Fibroblast of lung (primary cell): ENCODE measurements at regions not wholly inside any gene's neighbourhood (a gene's known extent, or its start where the extent isn't known, plus 50 kb on each side); places are given as distances from the start of the nearest gene placed in this dataset.

Experiments used
- DNase-seq, 2 donors: peaks; one replicate each; pipeline versions ENCODE4 v3.0.0 to v3.0.0-alpha.2; 2010; ENCODE audit warnings: low read depth in 2 of 2
- H2AFZ ChIP-seq: 2 replicates; pipeline ENCODE4 v1.5.1; 2012; ENCODE audit warnings: low read length, control low read depth, inconsistent platforms
- H3K27ac ChIP-seq: 2 replicates; pipeline ENCODE4 v1.5.1; 2011; ENCODE audit warnings: low read length, control low read depth; ENCODE audit not compliant: insufficient read depth
- H3K27me3 ChIP-seq: 2 replicates; pipeline ENCODE4 v1.5.1; 2011; ENCODE audit warnings: mild to moderate bottlenecking, low read length; ENCODE audit not compliant: control insufficient read depth, insufficient read depth
- H3K36me3 ChIP-seq: 2 replicates; pipeline ENCODE4 v1.5.1; 2011; ENCODE audit warnings: low read length; ENCODE audit not compliant: control insufficient read depth, insufficient read depth
- H3K4me1 ChIP-seq: 2 replicates; pipeline ENCODE4 v1.5.1; 2011; ENCODE audit warnings: low read length; ENCODE audit not compliant: control insufficient read depth, insufficient read depth; ENCODE audit errors: extremely low read depth
- H3K4me2 ChIP-seq: 2 replicates; pipeline ENCODE4 v1.5.1; 2011; ENCODE audit warnings: low read length, control low read depth; ENCODE audit not compliant: insufficient read depth; ENCODE audit errors: extremely low read depth
- H3K4me3 ChIP-seq, 4 experiments: fragments of 200-600 bp in 1 of 4; sonication (generic) in 1 of 4; replicated peaks in 1 of 4; 2 replicates each; pipeline ENCODE4 v1.5.1; 2011 to 2016; ENCODE audit warnings: low read length in 4 of 4, low read depth in 3 of 4, mild to moderate bottlenecking in 3 of 4, control low read depth in 2 of 4, inconsistent platforms in 1 of 4, mixed read lengths in 1 of 4; ENCODE audit not compliant: insufficient read depth in 1 of 4; ENCODE audit errors: control extremely low read depth in 1 of 4
- H3K79me2 ChIP-seq: 2 replicates; pipeline ENCODE4 v1.5.1; 2012; ENCODE audit warnings: mild to moderate bottlenecking, low read length, inconsistent platforms; ENCODE audit not compliant: control insufficient read depth, insufficient read depth
- H3K9ac ChIP-seq: 2 replicates; pipeline ENCODE4 v1.5.1; 2011; ENCODE audit warnings: mild to moderate bottlenecking, low read length, control low read depth; ENCODE audit not compliant: insufficient read depth
- H3K9me3 ChIP-seq: 2 replicates; pipeline ENCODE4 v1.5.1; 2012; ENCODE audit warnings: low read depth, low read length; ENCODE audit not compliant: control insufficient read depth, insufficient read depth
- H4K20me1 ChIP-seq: 2 replicates; pipeline ENCODE4 v1.5.1; 2011; ENCODE audit warnings: low read length; ENCODE audit not compliant: control insufficient read depth, insufficient read depth; ENCODE audit errors: extremely low read depth
- EZH2 ChIP-seq: IDR thresholded peaks from 2 replicates; pipeline ENCODE4 v1.5.1; 2012; ENCODE audit warnings: low read length, control low read depth, mild to moderate bottlenecking; ENCODE audit errors: missing control alignments
- TF ChIP-seq, protein P1 (sequence below), 2 donors: IDR thresholded peaks in 1 of 2; conservative IDR thresholded peaks in 1 of 2; 1 replicate in 1 of 2; 2 replicates in 1 of 2; pipeline ENCODE4 v1.5.1; 2011 to 2012; ENCODE audit warnings: low read length in 2 of 2, control low read depth in 1 of 2, inconsistent platforms in 1 of 2, low read depth in 1 of 2, mild to moderate bottlenecking in 1 of 2

DNA sequence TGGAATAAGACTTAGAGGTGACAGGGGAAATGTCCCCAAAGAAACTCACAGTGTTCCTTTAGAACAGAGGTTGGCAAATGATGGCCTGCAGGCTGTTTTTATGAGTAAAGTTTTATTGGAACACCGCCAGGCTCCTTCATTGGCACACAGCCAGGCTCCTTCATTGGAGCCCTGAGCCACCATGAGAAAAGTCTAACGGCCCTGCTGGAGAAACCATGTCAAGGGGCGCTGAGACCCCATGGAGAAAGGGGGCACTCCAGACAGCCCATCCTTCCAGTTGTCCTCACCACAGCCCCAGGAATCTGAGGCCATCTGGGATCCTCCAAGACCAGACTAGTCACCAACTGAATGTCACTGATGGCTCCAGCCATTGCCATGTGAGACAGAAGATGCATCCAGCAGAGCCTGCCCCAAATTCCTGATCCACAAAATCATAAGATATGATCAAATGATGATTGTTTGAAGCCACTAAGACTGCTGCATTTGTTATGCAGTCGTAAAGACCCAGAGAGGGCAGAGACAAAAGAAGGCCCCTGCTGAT is 88.2 kb upstream of the GPR26 start:
- TF ChIP-seq, protein P1, sequence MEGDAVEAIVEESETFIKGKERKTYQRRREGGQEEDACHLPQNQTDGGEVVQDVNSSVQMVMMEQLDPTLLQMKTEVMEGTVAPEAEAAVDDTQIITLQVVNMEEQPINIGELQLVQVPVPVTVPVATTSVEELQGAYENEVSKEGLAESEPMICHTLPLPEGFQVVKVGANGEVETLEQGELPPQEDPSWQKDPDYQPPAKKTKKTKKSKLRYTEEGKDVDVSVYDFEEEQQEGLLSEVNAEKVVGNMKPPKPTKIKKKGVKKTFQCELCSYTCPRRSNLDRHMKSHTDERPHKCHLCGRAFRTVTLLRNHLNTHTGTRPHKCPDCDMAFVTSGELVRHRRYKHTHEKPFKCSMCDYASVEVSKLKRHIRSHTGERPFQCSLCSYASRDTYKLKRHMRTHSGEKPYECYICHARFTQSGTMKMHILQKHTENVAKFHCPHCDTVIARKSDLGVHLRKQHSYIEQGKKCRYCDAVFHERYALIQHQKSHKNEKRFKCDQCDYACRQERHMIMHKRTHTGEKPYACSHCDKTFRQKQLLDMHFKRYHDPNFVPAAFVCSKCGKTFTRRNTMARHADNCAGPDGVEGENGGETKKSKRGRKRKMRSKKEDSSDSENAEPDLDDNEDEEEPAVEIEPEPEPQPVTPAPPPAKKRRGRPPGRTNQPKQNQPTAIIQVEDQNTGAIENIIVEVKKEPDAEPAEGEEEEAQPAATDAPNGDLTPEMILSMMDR (conservative IDR thresholded peaks at IDR 0.05 in 1 of 2, IDR thresholded peaks at IDR 0.05 in 1 of 2; ENCODE audit: low read depth in 1 of 2, low read length in 2 of 2): no peak
- TF ChIP-seq EZH2: no peak
- Histone ChIP-seq H3K9ac (no peak overlapping the region), H4K20me1 (no peaks in the 10 kb centered on the region), H3K79me2 (no peaks in the 10 kb centered on the region), H2AFZ (no peak overlapping the region), H3K4me1 (no peaks in the 10 kb centered on the region), H3K36me3 (no peaks in the 10 kb centered on the region), H3K4me2 (no peak overlapping the region), H3K9me3 (no peaks in the 10 kb centered on the region), H3K4me3 (no peak overlapping the region), H3K27ac (no peak overlapping the region), H3K27me3 (no peaks in the 10 kb centered on the region)
- DNase-seq: no peak

DNA sequence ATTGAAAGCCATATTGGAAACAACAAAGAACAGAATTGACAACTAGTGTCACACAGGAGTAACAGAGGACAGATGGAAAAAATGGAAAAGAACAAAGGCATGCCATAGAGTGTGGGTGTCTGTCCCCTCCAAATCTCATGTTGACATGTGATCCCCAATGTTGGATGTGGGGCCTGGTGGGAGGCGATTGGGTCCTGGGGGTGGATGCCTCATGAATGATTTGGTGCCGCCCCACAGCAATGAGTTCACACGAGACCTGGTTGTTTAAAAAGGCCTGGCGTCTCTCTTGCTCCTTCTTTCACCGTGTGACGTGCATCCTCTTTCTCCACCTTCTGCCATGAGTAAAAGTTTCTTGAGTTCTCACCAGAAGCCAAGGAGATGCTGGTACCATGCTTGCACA is 87.4 kb upstream of the GPR26 start:
- DNase-seq: no peak
- H3K79me2 ChIP-seq: no peaks in the 10 kb centered on the region
- no peak overlapping the region for H3K4me3 ChIP-seq
- H3K4me2 ChIP-seq: no peak overlapping the region
- no peaks in the 10 kb centered on the region for H3K9me3 ChIP-seq
- no peaks in the 10 kb centered on the region for H3K27me3 ChIP-seq
- no peak overlapping the region for H3K9ac ChIP-seq
- no peaks in the 10 kb centered on the region for H4K20me1 ChIP-seq
- H3K4me1 ChIP-seq: no peaks in the 10 kb centered on the region
- no peaks in the 10 kb centered on the region for H3K36me3 ChIP-seq
- TF ChIP-seq, protein P1 (conservative IDR thresholded peaks at IDR 0.05 in 1 of 2, IDR thresholded peaks at IDR 0.05 in 1 of 2; ENCODE audit: low read depth in 1 of 2, low read length in 2 of 2): no peak
- TF ChIP-seq EZH2: no peak
- no peak overlapping the region for H2AFZ ChIP-seq
- no peak overlapping the region for H3K27ac ChIP-seq

- H3K9me3 ChIP-seq: no peaks in the 10 kb centered on the region
Measured at GRCh38 chr10:123579675-123580074, 86.5 kb upstream of the GPR26 start.

More at GRCh38 chr10:123579675-123580074, 86.5 kb upstream of the GPR26 start:
- Histone ChIP-seq H3K4me3 (no peak overlapping the region), H4K20me1 (no peaks in the 10 kb centered on the region), H3K36me3 (no peaks in the 10 kb centered on the region), H3K27me3 (no peaks in the 10 kb centered on the region), H2AFZ (no peak overlapping the region), H3K9ac (no peak overlapping the region), H3K4me2 (no peak overlapping the region), H3K4me1 (no peaks in the 10 kb centered on the region), H3K79me2 (no peaks in the 10 kb centered on the region), H3K27ac (no peak overlapping the region)
- no peak for DNase-seq
- TF ChIP-seq, protein P1 (conservative IDR thresholded peaks at IDR 0.05 in 1 of 2, IDR thresholded peaks at IDR 0.05 in 1 of 2; ENCODE audit: low read depth in 1 of 2, low read length in 2 of 2): no peak
- TF ChIP-seq EZH2: no peak
